ENCODE measurements at regions not wholly inside any gene's neighbourhood (a gene's known extent, or its start where the extent isn't known, plus 50 kb on each side); places are given as distances from the start of the nearest gene placed in this dataset.

GRCh38 chr5:115702025-115702424, 76.2 kb upstream of the TMED7 start:
- TF ChIP-seq STAT1 (IDR thresholded peaks at IDR 0.05; ENCODE audit: unreplicated experiment) (no peak), ZNF331 (CRISPR knock-in tag; IDR thresholded peaks at IDR 0.05; ENCODE audit: low read depth) (no peak), ZNF114 (CRISPR knock-in tag; IDR thresholded peaks at IDR 0.05) (no peak), EZH2 (IDR thresholded peaks at IDR 0.05; ENCODE audit: low read depth, unreplicated experiment) (no peak), CTCF (conservative IDR thresholded peaks at IDR 0.05; ENCODE audit: low read depth in 2 of 2) (no peak), EZH2phosphoT487 (IDR thresholded peaks at IDR 0.05; ENCODE audit: unreplicated experiment) (no peak), POLR2AphosphoS5 (IDR thresholded peaks at IDR 0.05; ENCODE audit: low read depth) (no peak), JUNB (IDR thresholded peaks at IDR 0.05; ENCODE audit: unreplicated experiment) (no peak), ETS1 (IDR thresholded peaks at IDR 0.05) (no peak), CREB1 (CRISPR knock-in tag; IDR thresholded peaks at IDR 0.05; ENCODE audit: low read depth) (no peak), NANOG (IDR thresholded peaks at IDR 0.05; ENCODE audit: borderline replicate concordance) (no peak), ZNF462 (CRISPR knock-in tag; IDR thresholded peaks at IDR 0.05) (no peak), REST (IDR thresholded peaks at IDR 0.05; ENCODE audit: unreplicated experiment) (no peak)
- no peaks in the 10 kb centered on the region for H3K9me2 ChIP-seq (ENCODE audit: insufficient read depth)
- ATAC-seq (no peak), DNase-seq (ENCODE audit: low spot score) (no peak)
- H3K27me3 ChIP-seq (ENCODE audit: insufficient read depth) = no peaks in the 10 kb centered on the region
- H3K4me1 ChIP-seq (ENCODE audit: insufficient read depth) = no peaks in the 10 kb centered on the region
- no peak overlapping the region for H3K27ac Mint-ChIP-seq
- no peak overlapping the region for H3K4me2 ChIP-seq
- no peaks in the 10 kb centered on the region for H3K36me3 ChIP-seq (ENCODE audit: insufficient read depth)
- H3K4me1 Mint-ChIP-seq = peaks cover 2% of the 10 kb centered on the region; the same call in 2 of the 3 replicates
- no peaks in the 10 kb centered on the region for H4K20me1 ChIP-seq (replicated peaks; ENCODE audit: insufficient read depth)
- H3K4me3 Mint-ChIP-seq = no peak overlapping the region
- no peak overlapping the region for H2AFZ ChIP-seq
- no peaks in the 10 kb centered on the region for H3F3A ChIP-seq (replicated peaks; ENCODE audit: low read depth)
- no peaks in the 10 kb centered on the region for H3K36me3 Mint-ChIP-seq (ENCODE audit: low read depth)
- H3K27ac ChIP-seq (ENCODE audit: low read depth) = no peak overlapping the region
- H3K79me2 ChIP-seq (replicated peaks; ENCODE audit: insufficient read depth) = no peaks in the 10 kb centered on the region
- 0 out of 3 replicates have a peak, but pooled peaks cover 3% of the 10 kb centered on the region for H3K9me3 Mint-ChIP-seq
- no peak overlapping the region for H3K4me3 ChIP-seq
- H3K27me3 Mint-ChIP-seq (ENCODE audit: insufficient read depth, low read depth, poor library complexity) = peaks cover 4% of the 10 kb centered on the region
